ENCODE measurements at regions not wholly inside any gene's neighbourhood (a gene's known extent, or its start where the extent isn't known, plus 50 kb on each side); places are given as distances from the start of the nearest gene placed in this dataset.

- no peak overlapping the region for H2AFZ ChIP-seq
- H3K9me2 ChIP-seq (ENCODE audit: insufficient read depth): no peaks in the 10 kb centered on the region
- no peak overlapping the region for H3K4me3 Mint-ChIP-seq
- H3K27me3 Mint-ChIP-seq (ENCODE audit: insufficient read depth, low read depth, poor library complexity): peaks cover 1% of the 10 kb centered on the region
- no peak overlapping the region for H3K27ac ChIP-seq (ENCODE audit: low read depth)
- no peak overlapping the region for H3K4me2 ChIP-seq
- H3F3A ChIP-seq (replicated peaks; ENCODE audit: low read depth): no peaks in the 10 kb centered on the region
- H4K20me1 ChIP-seq (replicated peaks; ENCODE audit: insufficient read depth): no peaks in the 10 kb centered on the region
- no peaks in the 10 kb centered on the region for H3K4me1 Mint-ChIP-seq
- no peaks in the 10 kb centered on the region for H3K27me3 ChIP-seq (ENCODE audit: insufficient read depth)
- H3K4me1 ChIP-seq (ENCODE audit: insufficient read depth): no peaks in the 10 kb centered on the region
- H3K9me3 Mint-ChIP-seq: no peaks in the 10 kb centered on the region
- no peaks in the 10 kb centered on the region for H3K79me2 ChIP-seq (replicated peaks; ENCODE audit: insufficient read depth)
- H3K4me3 ChIP-seq: no peak overlapping the region
- no peaks in the 10 kb centered on the region for H3K36me3 Mint-ChIP-seq (ENCODE audit: low read depth)
- H3K27ac Mint-ChIP-seq: no peak overlapping the region
- ATAC-seq (no peak), DNase-seq (ENCODE audit: low spot score) (no peak)
- H3K36me3 ChIP-seq (ENCODE audit: insufficient read depth): no peaks in the 10 kb centered on the region
- TF ChIP-seq, protein P1, sequence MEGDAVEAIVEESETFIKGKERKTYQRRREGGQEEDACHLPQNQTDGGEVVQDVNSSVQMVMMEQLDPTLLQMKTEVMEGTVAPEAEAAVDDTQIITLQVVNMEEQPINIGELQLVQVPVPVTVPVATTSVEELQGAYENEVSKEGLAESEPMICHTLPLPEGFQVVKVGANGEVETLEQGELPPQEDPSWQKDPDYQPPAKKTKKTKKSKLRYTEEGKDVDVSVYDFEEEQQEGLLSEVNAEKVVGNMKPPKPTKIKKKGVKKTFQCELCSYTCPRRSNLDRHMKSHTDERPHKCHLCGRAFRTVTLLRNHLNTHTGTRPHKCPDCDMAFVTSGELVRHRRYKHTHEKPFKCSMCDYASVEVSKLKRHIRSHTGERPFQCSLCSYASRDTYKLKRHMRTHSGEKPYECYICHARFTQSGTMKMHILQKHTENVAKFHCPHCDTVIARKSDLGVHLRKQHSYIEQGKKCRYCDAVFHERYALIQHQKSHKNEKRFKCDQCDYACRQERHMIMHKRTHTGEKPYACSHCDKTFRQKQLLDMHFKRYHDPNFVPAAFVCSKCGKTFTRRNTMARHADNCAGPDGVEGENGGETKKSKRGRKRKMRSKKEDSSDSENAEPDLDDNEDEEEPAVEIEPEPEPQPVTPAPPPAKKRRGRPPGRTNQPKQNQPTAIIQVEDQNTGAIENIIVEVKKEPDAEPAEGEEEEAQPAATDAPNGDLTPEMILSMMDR (conservative IDR thresholded peaks at IDR 0.05; ENCODE audit: low read depth in 2 of 2): no peak
Measured at GRCh38 chr11:97557399-97557798, 1167.6 kb downstream of the JRKL start.

GRCh38 chr11:97567801-97568200, 1178.0 kb downstream of the JRKL start:
- no peaks in the 10 kb centered on the region for H3K27me3 ChIP-seq (ENCODE audit: insufficient read depth)
- Mint-ChIP-seq H3K27ac (no peak overlapping the region; the same call in 1 of the 2 replicates), H3K27me3 (ENCODE audit: insufficient read depth, low read depth, poor library complexity) (no peaks in the 10 kb centered on the region), H3K36me3 (ENCODE audit: low read depth) (peaks cover 36% of the 10 kb centered on the region), H3K4me3 (no peak overlapping the region), H3K4me1 (no peaks in the 10 kb centered on the region), H3K9me3 (peaks cover 30% of the 10 kb centered on the region)
- no peak overlapping the region for H3K4me3 ChIP-seq
- TF ChIP-seq JUNB (IDR thresholded peaks at IDR 0.05; ENCODE audit: unreplicated experiment) (no peak), EZH2phosphoT487 (IDR thresholded peaks at IDR 0.05; ENCODE audit: unreplicated experiment) (no peak), STAT1 (IDR thresholded peaks at IDR 0.05; ENCODE audit: unreplicated experiment) (no peak), NANOG (IDR thresholded peaks at IDR 0.05; ENCODE audit: borderline replicate concordance) (no peak), ZNF462 (CRISPR knock-in tag; IDR thresholded peaks at IDR 0.05) (no peak), ZNF114 (CRISPR knock-in tag; IDR thresholded peaks at IDR 0.05) (no peak)
- TF ChIP-seq, protein P1 (conservative IDR thresholded peaks at IDR 0.05; ENCODE audit: low read depth in 2 of 2): no peak
- peaks cover 3% of the 10 kb centered on the region; the same call in 1 of the 2 replicates for H3K9me2 ChIP-seq (ENCODE audit: insufficient read depth)
- no peak overlapping the region for H2AFZ ChIP-seq
- no peak for DNase-seq (ENCODE audit: low spot score)
- no peaks in the 10 kb centered on the region for H3K4me1 ChIP-seq (ENCODE audit: insufficient read depth)
- H3K79me2 ChIP-seq (replicated peaks; ENCODE audit: insufficient read depth): no peaks in the 10 kb centered on the region
- H3K27ac ChIP-seq (ENCODE audit: low read depth): no peak overlapping the region
- no peak overlapping the region for H3K4me2 ChIP-seq
- no peaks in the 10 kb centered on the region for H4K20me1 ChIP-seq (replicated peaks; ENCODE audit: insufficient read depth)
- no peaks in the 10 kb centered on the region for H3F3A ChIP-seq (replicated peaks; ENCODE audit: low read depth)
- ATAC-seq: no peak
- H3K36me3 ChIP-seq (ENCODE audit: insufficient read depth): no peaks in the 10 kb centered on the region

Data from GM23338 (cell line).